Stimulated activated CD4-positive, alpha-beta T cell treated with anti-CD3 and anti-CD28 coated beads, Interleukin-1b, Interleukin-23, amount 100 ng/mL, for 4 hours (primary cell): ENCODE measurements at regions not wholly inside any gene's neighbourhood (a gene's known extent, or its start where the extent isn't known, plus 50 kb on each side); places are given as distances from the start of the nearest gene placed in this dataset.
"Not testable (repeated sequence)": the region's sequence is repeated elsewhere in the genome, so short reads cannot be mapped to it uniquely, and the experiment has no call there.

Source experiments
- DNase-seq, 2 donors: peaks; one replicate each; pipeline ENCODE4 v3.0.0-alpha.2; 2020; ENCODE audit warnings: low read depth in 2 of 2

DNA sequence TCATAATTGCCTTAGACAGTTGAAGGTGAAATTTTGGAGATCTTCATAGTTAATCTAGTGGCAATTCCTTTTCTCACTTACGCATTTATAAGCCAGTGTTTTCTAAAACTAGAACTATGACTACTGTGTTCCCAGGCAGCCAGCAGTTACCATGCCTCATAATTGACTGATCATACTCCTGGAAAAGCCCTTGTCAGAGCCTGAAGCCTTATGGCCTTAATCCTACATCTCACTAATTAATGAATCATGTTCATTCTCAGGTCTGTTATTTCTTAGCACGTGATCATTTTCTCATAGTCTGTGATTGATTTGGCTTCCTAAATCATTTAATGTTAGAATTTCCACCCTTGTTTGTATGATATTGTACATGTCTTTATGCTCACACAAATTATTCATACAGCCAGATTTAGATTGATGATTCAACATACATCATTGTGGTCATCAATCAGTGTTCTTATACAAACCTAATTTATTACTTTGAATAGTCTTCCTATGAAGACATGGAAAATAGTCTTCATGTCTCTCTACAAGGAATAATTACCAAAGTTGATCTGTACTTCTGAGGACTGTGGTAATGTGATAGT is 132.6 kb upstream of the ASCC3 start:
- no peak for DNase-seq

DNA sequence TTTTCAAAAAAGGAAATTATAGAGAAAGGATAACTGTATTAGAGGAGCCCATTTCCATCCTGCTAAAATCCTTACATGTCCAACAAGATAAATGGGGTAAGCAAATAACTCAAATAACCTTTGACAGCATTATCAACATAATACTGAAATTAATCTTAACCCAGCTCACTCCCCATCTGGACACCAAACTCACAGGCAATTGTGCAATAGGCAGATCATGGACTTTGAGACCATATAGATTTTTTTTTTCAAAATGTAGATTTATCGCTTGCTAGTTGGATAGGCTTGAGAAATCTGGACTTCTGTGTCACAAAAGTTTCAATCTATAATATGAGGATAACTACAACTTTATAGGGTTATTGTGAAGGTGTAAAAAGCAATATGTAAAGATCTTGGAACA is 134.4 kb upstream of the ASCC3 start:
- no peak for DNase-seq

DNA sequence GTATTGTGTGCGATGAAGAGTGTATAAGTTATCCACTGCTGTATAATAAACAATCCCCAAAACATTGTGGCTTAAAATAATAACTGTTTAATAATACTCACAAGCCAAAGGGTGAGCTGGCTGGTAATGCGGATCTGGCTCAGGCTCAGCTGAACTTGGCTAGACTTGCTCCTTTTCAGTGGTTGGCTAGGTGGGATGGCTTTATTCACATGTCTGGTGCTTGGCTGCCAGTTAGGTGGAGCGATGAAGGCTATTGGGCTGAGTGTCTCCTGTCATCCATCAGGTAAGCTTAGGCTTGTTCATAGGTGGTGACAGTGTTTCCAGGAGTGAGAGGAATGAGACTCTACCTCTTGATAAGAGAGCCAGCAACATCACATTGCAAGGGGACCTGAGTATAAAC is 135.0 kb upstream of the ASCC3 start:
- DNase-seq: no peak

DNA sequence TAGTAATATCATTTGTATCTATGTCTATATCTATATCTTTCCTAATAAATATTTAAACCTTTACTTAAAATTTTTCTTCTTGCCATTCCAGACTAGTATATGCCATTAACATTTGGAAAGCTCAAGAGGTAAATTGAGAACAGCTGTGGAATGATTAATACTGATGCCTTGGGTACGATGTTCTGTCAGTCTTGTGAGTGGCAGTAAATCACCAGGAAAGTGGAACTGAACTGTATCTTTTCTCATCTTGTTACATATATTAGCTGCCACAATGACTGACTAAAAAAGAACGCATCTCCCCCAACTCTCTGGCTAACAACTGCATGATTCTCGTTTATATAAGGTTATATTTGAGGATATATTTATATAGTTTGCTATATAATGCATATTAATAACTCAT is 137.0 kb upstream of the ASCC3 start:
- DNase-seq: no peak

DNA sequence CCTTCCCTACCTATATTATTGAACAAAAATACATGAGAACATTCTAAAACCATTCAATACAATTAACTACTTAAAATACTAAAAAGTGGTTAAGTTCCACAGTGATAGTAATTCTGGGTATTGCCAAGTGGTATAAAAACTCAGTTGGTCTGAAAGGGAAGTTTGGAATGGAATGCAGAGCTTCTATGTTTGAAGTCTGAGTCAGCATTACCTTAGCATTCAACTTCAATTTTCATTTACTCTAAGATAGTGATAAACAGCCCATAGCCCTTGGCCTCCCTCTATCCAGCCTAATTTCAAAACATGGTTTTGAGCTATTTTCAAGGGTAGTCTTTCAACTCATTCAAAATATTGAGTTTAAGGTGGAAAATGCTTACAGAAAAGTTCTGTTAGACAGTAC is 140.4 kb upstream of the ASCC3 start:
- no peak for DNase-seq

DNA sequence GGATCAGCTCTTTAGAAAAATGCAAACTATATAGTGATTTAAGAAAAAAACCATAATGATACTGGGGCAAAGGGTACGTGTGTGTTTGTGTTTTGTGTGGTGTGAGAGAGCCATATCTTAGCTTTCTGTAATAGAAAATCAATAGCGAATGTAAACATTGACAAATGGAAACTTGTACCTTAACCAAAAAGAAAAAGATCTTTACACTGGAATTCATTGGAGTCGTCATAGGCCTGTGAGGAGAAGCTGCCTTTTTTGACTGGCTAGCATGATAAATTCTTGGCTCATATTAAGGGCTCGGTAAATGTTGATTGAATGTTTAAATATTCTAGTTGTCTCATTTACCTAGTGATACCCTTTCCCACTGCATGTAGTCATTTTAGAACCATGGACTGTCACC is 161.8 kb upstream of the ASCC3 start:
- no peak for DNase-seq

DNA sequence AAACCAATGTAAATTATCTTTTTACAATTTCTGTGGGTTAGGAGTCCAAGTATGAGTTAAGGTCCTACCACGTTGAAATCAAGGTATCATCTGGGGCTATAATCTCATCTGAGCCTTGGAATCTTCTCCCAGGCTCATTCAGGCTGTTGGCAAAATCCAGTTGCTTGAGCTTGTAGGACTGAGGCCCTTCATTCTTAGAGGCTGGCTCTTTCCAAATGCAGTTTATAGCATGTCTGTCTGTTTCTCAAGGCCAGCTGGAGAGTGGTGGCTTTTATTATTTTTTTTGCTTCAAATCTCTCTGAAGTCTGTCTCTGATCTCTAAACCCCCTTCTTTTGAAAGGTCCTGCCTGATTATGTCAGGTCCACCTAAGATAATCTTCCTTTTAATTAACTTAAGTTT is 177.2 kb upstream of the ASCC3 start:
- no peak for DNase-seq

DNA sequence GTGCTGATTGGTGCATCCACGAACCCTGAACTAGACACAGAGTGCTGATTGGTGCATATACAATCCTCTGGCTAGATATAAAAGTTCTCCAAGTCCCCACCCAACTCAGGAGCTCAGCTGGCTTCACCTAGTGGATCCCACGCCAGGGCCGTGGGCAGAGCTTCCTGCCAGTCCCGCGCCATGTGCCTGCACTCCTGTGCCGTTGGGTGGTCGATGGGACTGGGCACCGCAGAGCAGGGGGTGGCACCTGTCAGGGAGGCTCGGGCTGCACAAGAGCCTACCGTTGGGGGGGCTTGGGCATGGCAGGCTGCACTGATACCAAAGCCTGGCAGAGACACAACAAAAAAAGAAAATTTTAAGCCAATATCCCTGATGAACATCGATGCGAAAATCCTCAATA is 185.4 kb upstream of the ASCC3 start:
- no peak for DNase-seq

DNA sequence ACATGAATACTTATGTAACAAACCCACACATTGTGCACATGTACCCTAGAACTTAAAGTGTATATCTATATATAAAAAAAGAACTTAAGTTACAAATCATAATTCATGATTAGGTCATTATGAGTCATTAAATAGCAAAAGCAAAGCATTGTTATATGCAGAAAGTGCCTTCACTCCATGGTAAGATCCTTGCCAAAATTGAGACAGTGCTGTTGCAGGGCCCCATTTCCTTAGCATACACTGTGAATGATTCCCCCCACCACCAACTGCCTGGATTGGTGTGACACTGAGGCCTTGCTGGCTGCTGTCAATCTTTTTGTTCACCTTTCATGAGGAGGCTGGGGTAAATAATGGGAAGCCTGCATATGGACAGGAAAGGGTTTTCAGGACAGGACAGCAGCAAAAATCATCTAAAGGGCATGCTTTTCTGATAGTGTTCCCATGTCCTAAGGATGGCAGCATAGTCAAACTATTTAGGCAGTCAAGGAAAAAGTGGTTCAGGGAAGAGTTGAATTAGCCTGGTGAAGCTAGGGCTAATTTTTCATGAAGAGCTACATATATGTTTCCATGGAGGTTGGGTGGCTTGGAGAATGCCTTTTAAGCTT is 188.2 kb upstream of the ASCC3 start:
- DNase-seq: no peak

DNA sequence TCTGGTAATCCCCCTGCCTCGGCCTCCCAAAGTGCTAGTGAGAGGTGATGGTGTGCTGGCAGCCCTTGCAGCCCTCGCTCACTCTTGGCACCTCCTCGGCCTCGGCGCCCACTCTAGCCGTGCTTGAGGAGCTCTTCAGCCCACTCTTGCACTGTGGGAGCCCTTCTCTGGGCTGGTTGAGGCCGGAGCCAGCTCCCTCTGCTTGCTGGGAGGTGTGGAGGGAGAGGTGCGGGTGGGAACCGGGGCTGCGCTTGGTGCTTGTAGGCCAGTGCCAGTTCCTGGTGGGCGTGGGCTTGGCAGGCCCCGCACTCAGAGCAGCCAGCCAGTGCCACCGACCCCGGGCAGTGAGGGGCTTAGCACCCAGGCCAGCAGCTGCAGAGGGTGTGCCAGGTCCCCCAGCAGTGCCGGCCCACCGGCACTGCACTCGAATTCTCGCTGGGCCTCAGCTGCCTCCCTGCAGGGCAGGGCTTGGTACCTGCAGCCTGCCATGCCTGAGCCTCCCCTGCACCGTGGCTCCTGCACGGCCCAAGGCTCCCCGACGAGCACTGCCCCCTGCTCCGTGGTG is 189.0 kb upstream of the ASCC3 start:
- DNase-seq: no peak

DNA sequence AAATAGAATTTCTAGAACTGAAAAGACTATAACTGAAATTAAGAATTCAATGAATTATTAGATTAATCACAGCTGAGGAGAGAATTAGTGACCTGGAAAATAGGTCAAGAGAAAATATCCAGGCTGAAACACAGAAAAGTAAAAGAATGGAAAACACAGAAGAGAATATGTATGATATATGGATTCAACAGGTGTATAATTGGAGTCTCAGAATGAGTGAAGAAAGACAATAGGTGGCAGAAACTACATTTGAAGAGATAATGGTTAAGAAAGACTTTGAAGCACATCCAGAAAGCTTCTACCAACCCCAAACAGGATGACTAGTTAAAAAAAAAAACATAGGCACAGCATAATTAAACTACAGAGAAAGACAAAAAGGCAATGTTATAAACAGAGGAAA is 196.2 kb upstream of the ASCC3 start:
- DNase-seq: no peak

DNA sequence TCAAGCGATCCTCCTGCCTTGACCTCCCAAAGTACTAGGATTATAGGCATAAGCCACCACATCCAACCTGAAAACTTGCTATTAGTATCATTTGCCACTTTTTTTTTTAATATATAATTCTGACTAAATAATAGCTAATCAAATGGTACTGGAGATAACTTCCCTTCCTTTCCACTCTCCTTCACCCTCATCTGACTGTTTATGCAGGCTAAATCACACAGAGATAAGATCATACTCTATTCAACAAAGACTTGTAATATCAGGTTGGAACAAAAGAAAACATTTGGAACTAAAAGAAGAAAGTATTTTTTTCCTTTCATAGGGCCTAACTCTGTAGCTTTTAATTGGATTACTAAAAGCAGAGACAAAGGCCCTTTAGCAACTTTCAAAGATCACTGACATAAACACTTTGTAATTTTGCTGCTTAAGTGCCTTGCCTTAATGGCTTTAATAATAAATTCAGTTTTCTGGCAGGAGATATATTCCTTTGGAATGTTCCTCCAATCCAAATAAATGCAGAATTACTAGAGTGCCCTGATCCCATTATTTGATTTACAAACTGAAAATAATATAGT is 198.7 kb upstream of the ASCC3 start:
- DNase-seq: no peak

DNA sequence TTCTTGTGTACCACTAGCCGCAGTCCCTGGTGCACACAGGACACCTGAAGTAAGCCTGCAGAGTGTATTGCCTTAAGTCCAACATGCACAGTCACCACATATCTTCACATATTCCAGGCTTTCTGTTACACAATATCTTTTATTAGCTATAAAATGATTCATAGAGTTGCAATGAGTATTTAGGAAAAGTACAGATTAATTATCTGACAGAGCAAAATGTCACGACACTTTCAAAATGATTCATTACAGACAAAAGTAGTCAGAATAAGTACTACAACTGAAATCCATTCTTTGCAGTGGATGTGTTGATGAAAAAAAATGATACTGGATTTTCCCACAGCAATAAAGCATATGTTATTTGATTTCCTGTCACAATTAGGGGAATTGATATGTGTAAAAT is 199.5 kb upstream of the ASCC3 start:
- DNase-seq: no peak

DNA sequence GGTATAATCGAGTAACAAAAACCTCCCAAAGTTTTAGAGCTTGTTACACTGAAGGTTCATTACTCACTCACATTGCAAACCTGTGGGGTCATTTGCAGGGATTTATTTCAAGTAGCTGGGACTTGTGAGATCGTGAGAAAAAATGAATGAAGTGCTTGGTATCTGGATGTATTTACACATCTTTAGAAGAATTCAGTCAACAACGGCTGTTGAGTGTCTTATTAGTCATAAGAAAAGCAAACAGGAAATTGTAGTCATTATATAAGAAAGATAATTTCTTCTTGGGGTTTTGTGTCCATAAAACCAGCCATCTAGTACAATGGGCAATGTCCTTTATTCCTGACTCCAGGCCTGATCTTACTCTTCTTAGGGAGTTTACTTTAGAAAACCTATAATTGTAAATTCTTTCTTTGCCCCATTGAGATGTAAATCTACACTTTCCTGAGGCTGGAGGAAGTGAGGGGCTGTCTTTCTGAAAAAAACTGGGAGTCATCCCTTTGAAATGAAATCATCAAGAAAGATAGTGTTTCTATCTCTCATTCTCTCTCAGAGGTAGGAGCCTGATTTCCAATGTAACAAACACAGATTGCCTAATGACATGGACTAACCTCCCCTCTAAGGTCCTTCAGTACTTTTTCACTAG is 202.5 kb upstream of the ASCC3 start:
- DNase-seq: no peak

DNA sequence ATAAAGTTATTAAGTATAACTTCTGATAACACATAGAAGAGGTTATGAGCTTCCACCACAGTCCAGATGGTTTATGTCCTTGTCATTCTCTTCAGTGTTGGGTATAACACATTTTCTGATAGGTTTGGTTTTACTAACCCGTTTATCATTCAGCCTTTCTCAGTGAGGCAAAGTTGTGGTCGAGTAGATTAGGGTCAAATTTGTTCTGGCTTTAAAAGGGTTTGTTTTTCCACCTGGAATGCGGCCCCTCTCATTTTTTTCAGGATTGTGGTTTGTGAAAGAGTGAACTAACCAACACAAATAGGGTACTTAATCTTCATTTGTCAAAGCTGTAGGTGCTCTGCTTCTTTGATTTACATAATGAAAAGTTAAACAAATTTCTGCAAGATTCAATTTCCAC is 204.2 kb upstream of the ASCC3 start:
- no peak for DNase-seq

DNA sequence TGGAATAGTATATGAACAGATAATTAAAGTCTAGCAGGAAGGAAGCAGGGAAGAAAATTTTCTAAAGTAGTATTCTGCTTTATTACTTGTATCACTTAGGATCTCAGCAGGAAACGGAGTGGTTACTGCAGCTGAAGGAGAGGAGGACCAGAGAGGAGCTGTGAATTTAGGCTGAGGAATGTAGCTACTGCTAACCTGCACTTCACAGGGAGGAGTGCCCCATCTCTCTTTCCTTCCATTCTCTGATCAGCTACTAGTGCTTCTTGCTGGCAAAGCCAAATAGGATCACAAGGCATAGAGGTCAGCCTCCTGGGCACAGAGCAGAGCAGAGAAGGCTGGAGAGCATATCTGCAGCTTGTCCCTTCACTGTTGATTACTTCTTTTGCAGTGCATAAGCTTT is 205.3 kb upstream of the ASCC3 start:
- DNase-seq: no peak

DNA sequence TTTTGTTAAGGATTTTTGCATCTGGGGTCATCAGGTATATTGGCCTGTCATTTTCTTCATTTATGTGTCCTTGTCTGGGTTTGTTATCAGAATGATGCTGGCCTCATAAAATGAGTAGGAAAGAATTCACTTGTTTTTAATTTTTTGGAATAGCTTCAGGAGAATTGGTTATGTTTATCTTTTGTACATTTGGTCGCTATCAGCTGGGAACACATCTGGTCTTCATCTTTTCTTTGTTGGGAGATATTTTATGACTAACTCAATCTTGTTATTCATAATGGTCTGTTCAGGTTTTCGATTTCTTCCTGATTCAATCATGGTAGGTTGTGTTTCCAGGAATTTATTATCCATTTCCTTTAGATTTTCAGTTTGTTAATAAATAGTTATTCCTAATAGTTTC is 207.5 kb upstream of the ASCC3 start:
- DNase-seq: no peak

DNA sequence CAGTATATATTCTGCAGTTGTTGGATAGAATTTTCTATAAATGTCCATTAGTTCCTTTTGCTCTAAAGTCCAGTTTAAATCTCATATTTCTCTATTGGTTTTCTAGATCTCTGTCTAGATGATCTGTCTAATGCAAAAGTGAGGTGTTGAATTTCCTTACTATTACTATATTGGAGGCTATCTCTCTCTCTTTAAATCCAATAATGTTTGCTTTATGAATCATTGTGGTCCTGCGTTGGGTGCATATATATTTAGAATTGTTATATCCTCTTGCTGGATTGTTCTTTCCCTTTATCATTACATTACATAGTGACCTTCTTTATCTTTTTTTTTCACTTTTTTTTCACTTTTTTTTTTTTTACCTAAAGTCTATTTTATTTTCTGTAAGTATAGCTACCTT is 208.5 kb upstream of the ASCC3 start:
- no peak for DNase-seq

DNA sequence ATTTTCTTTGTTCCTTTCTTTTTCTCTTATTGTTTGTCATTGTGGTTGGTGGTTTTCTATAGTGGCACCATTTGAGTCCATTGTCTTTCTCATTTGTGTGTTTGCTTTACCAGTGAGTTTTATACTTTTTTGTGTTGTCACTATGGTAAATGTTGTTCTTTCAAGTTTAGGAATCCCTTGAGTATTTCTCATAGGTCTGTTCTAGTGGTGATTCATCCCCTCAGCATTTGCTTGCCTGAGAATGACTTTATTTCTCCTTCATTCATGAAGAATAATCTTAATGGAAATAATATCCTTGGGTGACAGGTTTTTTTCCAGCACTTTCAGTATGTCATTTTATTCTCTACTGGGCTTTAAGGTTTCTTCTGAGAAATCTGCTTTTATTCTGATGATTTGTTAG is 209.2 kb upstream of the ASCC3 start:
- no peak for DNase-seq

DNA sequence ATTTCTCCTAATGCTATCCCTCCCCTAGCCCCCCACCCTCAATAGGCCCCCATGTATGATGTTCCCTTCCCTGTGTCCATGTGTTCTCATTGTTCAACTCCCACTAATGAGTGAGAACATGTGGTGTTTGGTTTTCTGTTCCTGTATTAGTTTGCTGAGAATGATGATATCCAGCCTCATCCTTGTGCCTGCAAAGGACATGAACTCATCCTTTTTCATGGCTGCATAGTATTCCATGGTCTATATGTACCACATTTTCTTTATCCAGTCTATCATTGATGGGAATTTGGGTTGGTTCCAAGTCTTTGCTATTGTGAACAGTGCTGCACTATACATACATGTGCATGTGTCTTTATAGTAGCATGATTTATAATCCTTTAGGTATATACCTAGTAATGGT is 217.5 kb upstream of the ASCC3 start:
- not testable (repeated sequence) for DNase-seq

DNA sequence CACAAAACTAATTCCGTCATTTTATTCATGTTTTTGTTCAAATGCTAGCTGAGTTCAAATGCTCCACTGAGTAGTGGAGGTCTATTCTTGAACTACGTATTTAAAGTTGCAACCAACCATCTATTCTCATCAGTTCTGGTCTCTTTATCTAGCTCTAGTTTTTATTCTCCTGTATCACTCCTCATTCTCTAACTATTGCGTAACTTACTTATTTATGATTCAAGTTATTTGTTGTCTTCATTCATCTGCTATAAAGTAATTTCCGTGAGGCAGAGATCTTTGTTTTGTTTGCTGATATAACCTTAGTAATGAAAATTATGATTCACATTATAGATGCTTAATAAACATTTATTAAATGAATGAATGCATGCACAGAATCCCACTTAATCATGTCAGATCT is 221.6 kb upstream of the ASCC3 start:
- no peak for DNase-seq

DNA sequence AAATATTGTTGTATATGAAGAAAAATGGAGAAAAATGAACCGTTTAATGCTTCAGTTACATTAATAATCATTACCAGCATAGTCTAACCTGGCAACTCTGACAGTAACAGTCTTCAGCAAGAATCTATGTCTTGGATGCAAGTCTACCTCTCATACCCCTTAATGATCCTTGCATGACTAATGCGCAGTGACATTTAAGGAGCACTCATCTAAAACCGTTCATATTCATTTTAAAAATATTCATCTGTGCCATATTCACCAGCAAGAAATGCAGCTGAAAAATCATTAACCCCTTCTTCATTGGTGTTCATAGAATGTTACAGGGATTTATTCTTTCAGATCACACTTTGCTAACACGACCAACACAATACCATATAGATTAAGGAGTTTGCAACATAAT is 227.2 kb upstream of the ASCC3 start:
- DNase-seq: no peak

DNA sequence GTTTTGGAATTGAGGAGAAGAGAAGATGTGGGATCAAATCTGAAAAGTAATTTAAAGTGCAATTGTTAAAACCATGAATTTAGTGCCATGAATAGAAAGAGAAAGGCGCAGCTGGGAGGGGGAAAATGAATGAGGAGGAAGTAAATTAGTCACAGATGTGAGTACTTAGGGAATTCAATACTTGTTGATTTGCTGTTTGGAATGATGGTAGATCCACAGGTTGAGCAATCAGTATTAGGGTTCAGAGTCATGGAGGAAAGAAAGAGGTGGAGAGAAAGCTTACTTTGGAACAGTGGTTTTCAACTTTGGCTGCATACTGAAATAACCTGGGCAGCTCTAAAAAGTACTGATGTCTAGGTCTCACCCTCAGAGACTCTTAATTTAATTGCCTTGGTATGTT is 229.7 kb upstream of the ASCC3 start:
- no peak for DNase-seq
